Heart right ventricle (tissue), 16 donors: ENCODE measurements at regions not wholly inside any gene's neighbourhood (a gene's known extent, or its start where the extent isn't known, plus 50 kb on each side); places are given as distances from the start of the nearest gene placed in this dataset.

Experiments
- ATAC-seq, 8 donors: fragments of 200-7000 bp; cut with Tn5 transposase; one replicate each; pipeline ENCODE4 v1.9.1; 2020; ENCODE audit warnings: mild to moderate bottlenecking in 8 of 8, moderate library complexity in 8 of 8, moderate number of reproducible peaks in 1 of 8
- DNase-seq, 2 donors: peaks; one replicate each; pipeline ENCODE4 v3.0.0-alpha.2; 2020
- H3K27ac ChIP-seq, 10 donors: fragments of 200-600 bp; sonication (generic) in 2 of 10; one replicate each; pipeline versions ENCODE4 v1.5.0 to v1.8.0; 2020 to 2022; ENCODE audit warnings: mild to moderate bottlenecking in 3 of 10
- H3K27me3 ChIP-seq, 7 donors: fragments of 200-600 bp; one replicate each; pipeline ENCODE4 v1.8.0; 2021 to 2022; ENCODE audit warnings: mild to moderate bottlenecking in 2 of 7
- H3K36me3 ChIP-seq, 9 donors: fragments of 200-600 bp; sonication (generic) in 1 of 9; one replicate each; pipeline versions ENCODE4 v1.5.0 to v1.8.0; 2020 to 2022; ENCODE audit warnings: mild to moderate bottlenecking in 2 of 9
- H3K4me1 ChIP-seq, 9 donors: fragments of 200-600 bp; sonication (generic) in 1 of 9; one replicate each; pipeline versions ENCODE4 v1.5.0 to v1.8.0; 2020 to 2022; ENCODE audit warnings: mild to moderate bottlenecking in 4 of 9
- H3K4me3 ChIP-seq, 10 donors: fragments of 200-600 bp; sonication (generic) in 2 of 10; one replicate each; pipeline versions ENCODE4 v1.5.0 to v1.8.0; 2020 to 2022; ENCODE audit warnings: mild to moderate bottlenecking in 7 of 10, moderate library complexity in 2 of 10
- H3K9me3 ChIP-seq, 11 donors: fragments of 200-600 bp in 10 of 11; sonication (generic) in 2 of 11; one replicate each; pipeline versions ENCODE4 v1.5.0 to v1.8.0; 2013 to 2022; ENCODE audit warnings: mild to moderate bottlenecking in 2 of 11, control low read depth in 1 of 11, moderate library complexity in 1 of 11
- CTCF ChIP-seq, 9 donors: fragments of 200-600 bp; sonication (generic) in 2 of 9; IDR thresholded peaks; one replicate each; pipeline versions ENCODE4 v1.5.0 to v1.8.0; 2021 to 2022; ENCODE audit warnings: antibody characterized with exemption in 9 of 9, mild to moderate bottlenecking in 5 of 9, moderate library complexity in 1 of 9
- whole genome bisulfite sequencing, 2 donors: extraction: QIAGEN DNeasy Blood & Tissue Kit; methylation state at CpG; one replicate each; pipeline ENCODE4 v1.1.7; 2013; ENCODE audit warnings: inconsistent platforms in 1 of 2; 5-methylcytosine and 5-hydroxymethylcytosine counted together
- intact Hi-C, 10 donors: fragments of 100-400 bp; cut with DNase I; formaldehyde crosslinking; loops; one replicate each; pipeline versions ENCODE4 v1.11.1 to v1.14.2; 2022
- donor health status: Arrhythmogenic right ventricular cardiomyopathy.
- donor health status: ischemic (EF 13 %, LVEDD 7.1; RV severe dilation, severe dysfunction).
- donor health status: healthy with polysubstance abuse.
- donor health status: DM: no; HTN: yes; CAD: no.
- donor health status: DM: no; HTN: no; CAD: no.
- donor health status: ischemic (EF 25% LVEDD 6.9; RV normal size, moderate dysfunction).
- donor health status: ischemic (EF 25% LVEDD 5.7; RV mildly dilated, moderate dysfunction).
- donor health status: healthy.
- donor health status: DM: yes; HTN: yes; CAD: no.
- donor health status: Ischemic cardiomyopathy.
- donor health status: ischemic (EF 35%, LVEDD 5.7; RV mildly dilated, moderate dysfunction).
- donor health status: nonischemic (EF 11% LVEDD 7.7; RV severe dilation, severe dysfunction).
- donor health status: DM: yes; HTN: yes; CAD: no.
- donor health status: PGD.
- donor health status: ischemic (EF 29% LVEDD 5.4; RV normal size, mild dysfunction).
- donor health status: nonischemic (EF 23%, LVEDD 6.1; RV moderate dilation, normal function).

GRCh38 chr12:43054085-43054484 lies 464.5 kb upstream of the PRICKLE1 start:
- Histone ChIP-seq H3K4me3 (no peak overlapping the region), H3K9me3 (no peaks in the 10 kb centered on the region), H3K27me3 (no peaks in the 10 kb centered on the region), H3K27ac (no peak overlapping the region), H3K36me3 (no peaks in the 10 kb centered on the region), H3K4me1 (no peaks in the 10 kb centered on the region)
- TF ChIP-seq CTCF (IDR thresholded peaks at IDR 0.05), result no peak
- no peak for DNase-seq
- 89 to 93% methylated on average over 2 of the region's 2 CpGs for WGBS, 2 donors
- intact Hi-C loops, result no loop called here
- ATAC-seq, result no peak

DNA sequence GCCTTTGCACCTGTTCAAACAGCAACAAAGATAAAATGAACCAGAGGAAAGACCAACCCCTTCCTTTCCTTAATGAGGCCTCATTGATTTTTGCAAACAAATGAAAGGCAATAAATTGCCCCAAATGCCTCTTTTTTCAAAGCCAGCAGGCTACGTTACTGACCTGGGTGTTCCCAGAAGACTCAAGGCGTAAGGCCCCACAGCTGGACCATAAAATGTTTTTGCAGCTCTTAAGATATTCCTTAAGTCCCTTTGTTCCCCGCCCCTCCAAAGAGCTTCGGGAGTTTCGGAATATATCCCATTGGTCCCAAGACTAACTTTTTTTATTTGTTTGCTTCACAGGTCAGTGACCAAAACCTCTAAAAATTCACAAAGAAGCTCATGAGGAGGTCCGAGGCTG lies 462.9 kb upstream of the PRICKLE1 start:
- 89 to 96% methylated on average over 6 of the region's 6 CpGs for WGBS, 2 donors
- ATAC-seq (no peak), DNase-seq (no peak)
- Histone ChIP-seq H3K27ac (no peak overlapping the region), H3K27me3 (no peaks in the 10 kb centered on the region), H3K4me1 (no peaks in the 10 kb centered on the region), H3K9me3 (no peaks in the 10 kb centered on the region), H3K36me3 (no peaks in the 10 kb centered on the region), H3K4me3 (no peak overlapping the region)
- no peak for TF ChIP-seq CTCF (IDR thresholded peaks at IDR 0.05)
- intact Hi-C loops, result no loop called here

DNA sequence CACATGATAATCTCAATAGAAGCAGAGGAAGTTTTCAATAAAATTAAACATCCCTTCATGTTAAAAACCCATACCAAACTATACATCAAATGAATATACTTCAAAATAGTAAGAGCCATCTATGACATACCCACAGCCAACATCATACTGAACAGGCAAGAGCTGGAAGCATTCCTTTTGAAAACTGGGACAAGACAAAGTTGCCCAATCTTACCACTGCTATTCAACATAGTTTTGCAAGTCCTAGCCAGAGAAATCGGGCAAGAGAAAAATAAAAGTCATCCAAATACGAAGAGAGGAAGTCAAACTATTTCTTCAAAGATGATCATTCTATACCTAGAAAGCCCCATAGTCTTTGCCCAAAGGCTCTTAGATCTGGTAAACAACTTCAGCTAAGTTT lies 454.7 kb upstream of the PRICKLE1 start:
- no peak for TF ChIP-seq CTCF (IDR thresholded peaks at IDR 0.05)
- no peak for DNase-seq
- intact Hi-C loops, result no loop called here
- no peak for ATAC-seq
- Histone ChIP-seq H3K4me3 (no peak overlapping the region), H3K36me3 (no peaks in the 10 kb centered on the region), H3K27me3 (no peaks in the 10 kb centered on the region), H3K4me1 (no peaks in the 10 kb centered on the region), H3K9me3 (no peaks in the 10 kb centered on the region), H3K27ac (no peak overlapping the region)
- 88 to 90% methylated on average over 2 of the region's 2 CpGs for WGBS, 2 donors

DNA sequence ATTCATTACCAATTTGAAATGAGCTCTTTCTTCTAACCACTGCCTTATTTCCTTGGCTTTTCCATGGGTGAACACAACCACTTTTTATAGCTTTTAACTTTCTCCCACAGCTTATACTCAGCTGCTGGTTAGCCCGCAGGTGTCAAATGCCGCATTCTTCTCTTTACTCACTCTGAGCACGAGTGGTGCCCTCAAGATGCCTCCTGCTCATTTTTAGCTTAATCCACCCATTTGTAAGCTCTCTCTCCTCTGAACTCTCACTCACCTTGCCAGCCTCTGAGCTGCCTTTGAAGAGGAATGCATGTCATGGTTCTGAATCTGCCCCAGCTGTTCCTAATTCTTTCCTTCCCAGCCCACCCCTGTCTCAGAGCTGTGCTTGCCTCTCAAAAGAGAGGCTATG lies 449.4 kb upstream of the PRICKLE1 start:
- DNase-seq, result no peak
- ATAC-seq, result no peak
- Histone ChIP-seq H3K27me3 (no peaks in the 10 kb centered on the region), H3K4me1 (no peaks in the 10 kb centered on the region), H3K36me3 (no peaks in the 10 kb centered on the region), H3K27ac (no peak overlapping the region), H3K4me3 (no peak overlapping the region), H3K9me3 (no peaks in the 10 kb centered on the region)
- 80 to 81% methylated on average over 3 of the region's 3 CpGs for WGBS, 2 donors
- intact Hi-C loops, result no loop called here
- TF ChIP-seq CTCF (IDR thresholded peaks at IDR 0.05), result no peak

- no peak for TF ChIP-seq CTCF (IDR thresholded peaks at IDR 0.05)
These were observed 440.4 kb upstream of the PRICKLE1 start for GRCh38 chr12:43029971-43030370.

More at GRCh38 chr12:43029971-43030370, 440.4 kb upstream of the PRICKLE1 start:
- 90 to 97% methylated on average over 2 of the region's 2 CpGs for WGBS, 2 donors
- DNase-seq, result no peak
- no peak overlapping the region for H3K4me3 ChIP-seq
- H3K36me3 ChIP-seq, result no peaks in the 10 kb centered on the region
- no peak for ATAC-seq
- intact Hi-C loops, result no loop called here
- no peak overlapping the region for H3K27ac ChIP-seq
- H3K27me3 ChIP-seq, result no peaks in the 10 kb centered on the region
- no peaks in the 10 kb centered on the region for H3K4me1 ChIP-seq
- peaks cover 0 to 22% (median 8%) of the 10 kb centered on the region in 11 donors for H3K9me3 ChIP-seq
